Fibroblast of lung (primary cell): ENCODE measurements at regions not wholly inside any gene's neighbourhood (a gene's known extent, or its start where the extent isn't known, plus 50 kb on each side); places are given as distances from the start of the nearest gene placed in this dataset.
A peak's percentile ranks its signal among the peaks of the same experiment; 100 is the strongest.

Source experiments
- DNase-seq, 2 donors: peaks; one replicate each; pipeline versions ENCODE4 v3.0.0 to v3.0.0-alpha.2; 2010; ENCODE audit warnings: low read depth in 2 of 2
- H2AFZ ChIP-seq: 2 replicates; pipeline ENCODE4 v1.5.1; 2012; ENCODE audit warnings: low read length, control low read depth, inconsistent platforms
- H3K27ac ChIP-seq: 2 replicates; pipeline ENCODE4 v1.5.1; 2011; ENCODE audit warnings: low read length, control low read depth; ENCODE audit not compliant: insufficient read depth
- H3K27me3 ChIP-seq: 2 replicates; pipeline ENCODE4 v1.5.1; 2011; ENCODE audit warnings: mild to moderate bottlenecking, low read length; ENCODE audit not compliant: control insufficient read depth, insufficient read depth
- H3K36me3 ChIP-seq: 2 replicates; pipeline ENCODE4 v1.5.1; 2011; ENCODE audit warnings: low read length; ENCODE audit not compliant: control insufficient read depth, insufficient read depth
- H3K4me1 ChIP-seq: 2 replicates; pipeline ENCODE4 v1.5.1; 2011; ENCODE audit warnings: low read length; ENCODE audit not compliant: control insufficient read depth, insufficient read depth; ENCODE audit errors: extremely low read depth
- H3K4me2 ChIP-seq: 2 replicates; pipeline ENCODE4 v1.5.1; 2011; ENCODE audit warnings: low read length, control low read depth; ENCODE audit not compliant: insufficient read depth; ENCODE audit errors: extremely low read depth
- H3K4me3 ChIP-seq, 4 experiments: fragments of 200-600 bp in 1 of 4; sonication (generic) in 1 of 4; replicated peaks in 1 of 4; 2 replicates each; pipeline ENCODE4 v1.5.1; 2011 to 2016; ENCODE audit warnings: low read length in 4 of 4, low read depth in 3 of 4, mild to moderate bottlenecking in 3 of 4, control low read depth in 2 of 4, inconsistent platforms in 1 of 4, mixed read lengths in 1 of 4; ENCODE audit not compliant: insufficient read depth in 1 of 4; ENCODE audit errors: control extremely low read depth in 1 of 4
- H3K79me2 ChIP-seq: 2 replicates; pipeline ENCODE4 v1.5.1; 2012; ENCODE audit warnings: mild to moderate bottlenecking, low read length, inconsistent platforms; ENCODE audit not compliant: control insufficient read depth, insufficient read depth
- H3K9ac ChIP-seq: 2 replicates; pipeline ENCODE4 v1.5.1; 2011; ENCODE audit warnings: mild to moderate bottlenecking, low read length, control low read depth; ENCODE audit not compliant: insufficient read depth
- H3K9me3 ChIP-seq: 2 replicates; pipeline ENCODE4 v1.5.1; 2012; ENCODE audit warnings: low read depth, low read length; ENCODE audit not compliant: control insufficient read depth, insufficient read depth
- H4K20me1 ChIP-seq: 2 replicates; pipeline ENCODE4 v1.5.1; 2011; ENCODE audit warnings: low read length; ENCODE audit not compliant: control insufficient read depth, insufficient read depth; ENCODE audit errors: extremely low read depth
- CTCF ChIP-seq, 2 donors: IDR thresholded peaks in 1 of 2; conservative IDR thresholded peaks in 1 of 2; 1 replicate in 1 of 2; 2 replicates in 1 of 2; pipeline ENCODE4 v1.5.1; 2011 to 2012; ENCODE audit warnings: low read length in 2 of 2, control low read depth in 1 of 2, inconsistent platforms in 1 of 2, low read depth in 1 of 2, mild to moderate bottlenecking in 1 of 2
- EZH2 ChIP-seq: IDR thresholded peaks from 2 replicates; pipeline ENCODE4 v1.5.1; 2012; ENCODE audit warnings: low read length, control low read depth, mild to moderate bottlenecking; ENCODE audit errors: missing control alignments

- Histone ChIP-seq H3K9me3 (no peaks in the 10 kb centered on the region), H3K4me2 (no peak overlapping the region), H3K4me3 (no peak overlapping the region), H3K9ac (no peak overlapping the region), H3K4me1 (no peaks in the 10 kb centered on the region), H3K79me2 (no peaks in the 10 kb centered on the region), H3K27me3 (no peaks in the 10 kb centered on the region), H2AFZ (no peak overlapping the region), H3K27ac (no peak overlapping the region), H3K36me3 (no peaks in the 10 kb centered on the region), H4K20me1 (no peaks in the 10 kb centered on the region)
- DNase-seq, result peak in 1 of 2 donors; percentile 26
- TF ChIP-seq EZH2 (no peak), CTCF (conservative IDR thresholded peaks at IDR 0.05 in 1 of 2, IDR thresholded peaks at IDR 0.05 in 1 of 2; ENCODE audit: low read depth in 1 of 2, low read length in 2 of 2) (peak in 1 of 2 donors; percentile 31)
Measured at GRCh38 chr12:24012528-24012927, 63.1 kb upstream of the SOX5 start.

DNA sequence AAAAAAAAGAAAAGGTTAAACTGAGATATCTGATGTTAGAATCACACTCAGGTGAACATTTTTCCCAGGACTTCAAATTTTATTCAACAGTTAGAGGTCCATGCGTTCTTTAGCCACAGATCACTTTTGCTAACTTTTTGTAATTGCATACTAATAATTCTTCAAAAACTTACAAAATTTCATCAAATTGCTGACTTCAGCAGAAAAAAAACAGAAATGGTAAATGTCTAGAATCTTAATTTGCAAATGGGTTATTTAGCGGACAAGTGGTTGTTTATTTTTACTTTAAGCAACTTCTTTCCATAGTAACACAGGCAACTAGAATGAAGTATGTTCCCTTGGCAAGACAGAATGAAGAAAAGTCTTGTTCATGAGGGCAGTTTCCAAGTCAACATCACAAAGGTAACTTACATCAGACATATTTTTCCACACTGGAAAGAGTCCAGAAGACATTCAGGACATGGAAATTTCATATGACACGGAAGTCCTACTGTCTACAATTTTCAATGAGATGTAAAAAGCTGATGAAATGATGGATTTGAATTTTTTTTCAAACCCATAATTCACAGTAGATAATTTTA is 62.5 kb upstream of the SOX5 start:
- TF ChIP-seq EZH2 (no peak), CTCF (conservative IDR thresholded peaks at IDR 0.05 in 1 of 2, IDR thresholded peaks at IDR 0.05 in 1 of 2; ENCODE audit: low read depth in 1 of 2, low read length in 2 of 2) (no peak)
- DNase-seq, result no peak
- no peak overlapping the region for H3K4me3 ChIP-seq
- no peaks in the 10 kb centered on the region for H3K4me1 ChIP-seq
- H3K79me2 ChIP-seq, result no peaks in the 10 kb centered on the region
- H3K27me3 ChIP-seq, result no peaks in the 10 kb centered on the region
- no peaks in the 10 kb centered on the region for H3K9me3 ChIP-seq
- H4K20me1 ChIP-seq, result no peaks in the 10 kb centered on the region
- H2AFZ ChIP-seq, result no peak overlapping the region
- no peak overlapping the region for H3K27ac ChIP-seq
- H3K36me3 ChIP-seq, result no peaks in the 10 kb centered on the region
- no peak overlapping the region for H3K9ac ChIP-seq
- H3K4me2 ChIP-seq, result no peak overlapping the region

- DNase-seq, result no peak
- Histone ChIP-seq H3K36me3 (no peaks in the 10 kb centered on the region), H3K9ac (no peak overlapping the region), H3K9me3 (no peaks in the 10 kb centered on the region), H3K4me3 (no peak overlapping the region), H3K4me1 (no peaks in the 10 kb centered on the region), H3K4me2 (no peak overlapping the region), H2AFZ (no peak overlapping the region), H3K79me2 (no peaks in the 10 kb centered on the region), H4K20me1 (no peaks in the 10 kb centered on the region), H3K27me3 (no peaks in the 10 kb centered on the region), H3K27ac (no peak overlapping the region)
- no peak for TF ChIP-seq CTCF (conservative IDR thresholded peaks at IDR 0.05 in 1 of 2, IDR thresholded peaks at IDR 0.05 in 1 of 2; ENCODE audit: low read depth in 1 of 2, low read length in 2 of 2)
- TF ChIP-seq EZH2, result no peak
Measured at GRCh38 chr12:24008166-24008565, 58.7 kb upstream of the SOX5 start.
